OCI-LY1 (cell line): ENCODE measurements at regions not wholly inside any gene's neighbourhood (a gene's known extent, or its start where the extent isn't known, plus 50 kb on each side); places are given as distances from the start of the nearest gene placed in this dataset.

Experiments used
- EZH2 ChIP-seq: fragments of 200-600 bp; sonication (generic), shearing (Covaris generic); IDR thresholded peaks from 2 replicates; pipeline ENCODE4 v1.8.0; 2017; ENCODE audit warnings: borderline replicate concordance, mixed run types, mild to moderate bottlenecking, antibody characterized with exemption, low read length, moderate library complexity, mixed read lengths
- TF ChIP-seq, protein P1 (sequence below): fragments of 200-600 bp; sonication (generic), shearing (Covaris generic); IDR thresholded peaks from 2 replicates; pipeline ENCODE4 v1.5.1; 2017; ENCODE audit warnings: mild to moderate bottlenecking, antibody characterized with exemption, low read length, moderate library complexity, mixed read lengths

DNA sequence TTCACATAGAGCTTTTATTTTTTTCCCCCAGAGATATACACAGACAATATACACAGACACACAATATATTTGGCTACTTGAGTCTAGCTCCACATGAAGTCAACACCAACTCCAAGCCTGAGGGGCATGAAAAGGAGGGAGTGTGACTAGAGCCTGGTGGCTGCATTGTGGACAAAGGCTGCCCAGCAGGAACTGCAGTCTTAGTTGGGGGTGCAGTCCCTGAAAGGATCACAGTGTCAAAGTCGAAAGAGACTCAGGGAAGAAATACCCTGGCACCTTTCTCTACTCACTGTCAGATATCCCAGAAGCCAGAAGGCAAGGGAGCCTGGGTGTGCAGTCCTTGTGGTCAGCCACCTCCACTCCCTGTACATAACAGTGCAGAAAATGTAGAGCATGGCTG lies 231.6 kb upstream of the RPS23 start:
- TF ChIP-seq, protein P1, sequence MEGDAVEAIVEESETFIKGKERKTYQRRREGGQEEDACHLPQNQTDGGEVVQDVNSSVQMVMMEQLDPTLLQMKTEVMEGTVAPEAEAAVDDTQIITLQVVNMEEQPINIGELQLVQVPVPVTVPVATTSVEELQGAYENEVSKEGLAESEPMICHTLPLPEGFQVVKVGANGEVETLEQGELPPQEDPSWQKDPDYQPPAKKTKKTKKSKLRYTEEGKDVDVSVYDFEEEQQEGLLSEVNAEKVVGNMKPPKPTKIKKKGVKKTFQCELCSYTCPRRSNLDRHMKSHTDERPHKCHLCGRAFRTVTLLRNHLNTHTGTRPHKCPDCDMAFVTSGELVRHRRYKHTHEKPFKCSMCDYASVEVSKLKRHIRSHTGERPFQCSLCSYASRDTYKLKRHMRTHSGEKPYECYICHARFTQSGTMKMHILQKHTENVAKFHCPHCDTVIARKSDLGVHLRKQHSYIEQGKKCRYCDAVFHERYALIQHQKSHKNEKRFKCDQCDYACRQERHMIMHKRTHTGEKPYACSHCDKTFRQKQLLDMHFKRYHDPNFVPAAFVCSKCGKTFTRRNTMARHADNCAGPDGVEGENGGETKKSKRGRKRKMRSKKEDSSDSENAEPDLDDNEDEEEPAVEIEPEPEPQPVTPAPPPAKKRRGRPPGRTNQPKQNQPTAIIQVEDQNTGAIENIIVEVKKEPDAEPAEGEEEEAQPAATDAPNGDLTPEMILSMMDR, result no peak
- no peak for TF ChIP-seq EZH2
